H1 (cell line): ENCODE measurements at regions not wholly inside any gene's neighbourhood (a gene's known extent, or its start where the extent isn't known, plus 50 kb on each side); places are given as distances from the start of the nearest gene placed in this dataset.

Experiments used
- CREB1 ChIP-seq: IDR thresholded peaks from 2 replicates; pipeline ENCODE4 v1.6.1; 2012; ENCODE audit warnings: inconsistent platforms
- EZH2 ChIP-seq: fragments of 200-600 bp; sonication (generic); IDR thresholded peaks from 2 replicates; pipeline ENCODE4 v1.7.1; 2012; ENCODE audit warnings: low read depth, mild to moderate bottlenecking, moderate library complexity, low read length, inconsistent platforms; ENCODE audit not compliant: severe bottlenecking
- SRF ChIP-seq: IDR thresholded peaks from 2 replicates; pipeline ENCODE4 v1.6.1; 2011; ENCODE audit warnings: mild to moderate bottlenecking, low read depth, low read length, moderate library complexity
- TEAD4 ChIP-seq: IDR thresholded peaks from 2 replicates; pipeline ENCODE4 v1.6.1; 2012; ENCODE audit warnings: low read depth, low read length, inconsistent platforms, mixed read lengths
- TF ChIP-seq, protein P1 (sequence below): fragments of 300-600 bp; sonication (generic); IDR thresholded peaks from 2 replicates; pipeline ENCODE4 v1.7.1; 2012; ENCODE audit warnings: low read length, moderate library complexity, mild to moderate bottlenecking, inconsistent platforms; ENCODE audit not compliant: insufficient replicate concordance
- TF ChIP-seq, protein P2 (sequence below): IDR thresholded peaks from 2 replicates; pipeline ENCODE4 v1.6.1; 2012; ENCODE audit warnings: low read length, inconsistent platforms

DNA sequence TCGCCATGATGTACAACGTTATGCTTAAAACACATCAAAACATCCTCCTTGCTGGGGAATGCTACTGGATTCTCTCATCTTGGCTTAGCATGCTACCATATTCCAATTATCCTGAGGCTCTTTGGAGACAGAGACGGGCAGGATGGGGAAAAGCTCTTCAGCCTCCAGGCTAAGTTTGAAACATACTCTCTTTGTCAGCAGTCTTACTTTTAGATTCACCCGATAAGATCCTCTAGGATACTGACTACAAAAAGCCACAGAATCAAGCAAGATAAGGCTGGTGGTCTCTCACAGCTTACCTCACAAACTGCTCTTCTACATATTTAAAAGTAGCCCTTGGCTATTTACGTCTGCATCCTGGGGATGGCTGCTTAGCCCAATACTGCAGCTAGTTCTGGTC lies 72.8 kb upstream of the LRCH1 start (continued):
- TF ChIP-seq, protein P1, sequence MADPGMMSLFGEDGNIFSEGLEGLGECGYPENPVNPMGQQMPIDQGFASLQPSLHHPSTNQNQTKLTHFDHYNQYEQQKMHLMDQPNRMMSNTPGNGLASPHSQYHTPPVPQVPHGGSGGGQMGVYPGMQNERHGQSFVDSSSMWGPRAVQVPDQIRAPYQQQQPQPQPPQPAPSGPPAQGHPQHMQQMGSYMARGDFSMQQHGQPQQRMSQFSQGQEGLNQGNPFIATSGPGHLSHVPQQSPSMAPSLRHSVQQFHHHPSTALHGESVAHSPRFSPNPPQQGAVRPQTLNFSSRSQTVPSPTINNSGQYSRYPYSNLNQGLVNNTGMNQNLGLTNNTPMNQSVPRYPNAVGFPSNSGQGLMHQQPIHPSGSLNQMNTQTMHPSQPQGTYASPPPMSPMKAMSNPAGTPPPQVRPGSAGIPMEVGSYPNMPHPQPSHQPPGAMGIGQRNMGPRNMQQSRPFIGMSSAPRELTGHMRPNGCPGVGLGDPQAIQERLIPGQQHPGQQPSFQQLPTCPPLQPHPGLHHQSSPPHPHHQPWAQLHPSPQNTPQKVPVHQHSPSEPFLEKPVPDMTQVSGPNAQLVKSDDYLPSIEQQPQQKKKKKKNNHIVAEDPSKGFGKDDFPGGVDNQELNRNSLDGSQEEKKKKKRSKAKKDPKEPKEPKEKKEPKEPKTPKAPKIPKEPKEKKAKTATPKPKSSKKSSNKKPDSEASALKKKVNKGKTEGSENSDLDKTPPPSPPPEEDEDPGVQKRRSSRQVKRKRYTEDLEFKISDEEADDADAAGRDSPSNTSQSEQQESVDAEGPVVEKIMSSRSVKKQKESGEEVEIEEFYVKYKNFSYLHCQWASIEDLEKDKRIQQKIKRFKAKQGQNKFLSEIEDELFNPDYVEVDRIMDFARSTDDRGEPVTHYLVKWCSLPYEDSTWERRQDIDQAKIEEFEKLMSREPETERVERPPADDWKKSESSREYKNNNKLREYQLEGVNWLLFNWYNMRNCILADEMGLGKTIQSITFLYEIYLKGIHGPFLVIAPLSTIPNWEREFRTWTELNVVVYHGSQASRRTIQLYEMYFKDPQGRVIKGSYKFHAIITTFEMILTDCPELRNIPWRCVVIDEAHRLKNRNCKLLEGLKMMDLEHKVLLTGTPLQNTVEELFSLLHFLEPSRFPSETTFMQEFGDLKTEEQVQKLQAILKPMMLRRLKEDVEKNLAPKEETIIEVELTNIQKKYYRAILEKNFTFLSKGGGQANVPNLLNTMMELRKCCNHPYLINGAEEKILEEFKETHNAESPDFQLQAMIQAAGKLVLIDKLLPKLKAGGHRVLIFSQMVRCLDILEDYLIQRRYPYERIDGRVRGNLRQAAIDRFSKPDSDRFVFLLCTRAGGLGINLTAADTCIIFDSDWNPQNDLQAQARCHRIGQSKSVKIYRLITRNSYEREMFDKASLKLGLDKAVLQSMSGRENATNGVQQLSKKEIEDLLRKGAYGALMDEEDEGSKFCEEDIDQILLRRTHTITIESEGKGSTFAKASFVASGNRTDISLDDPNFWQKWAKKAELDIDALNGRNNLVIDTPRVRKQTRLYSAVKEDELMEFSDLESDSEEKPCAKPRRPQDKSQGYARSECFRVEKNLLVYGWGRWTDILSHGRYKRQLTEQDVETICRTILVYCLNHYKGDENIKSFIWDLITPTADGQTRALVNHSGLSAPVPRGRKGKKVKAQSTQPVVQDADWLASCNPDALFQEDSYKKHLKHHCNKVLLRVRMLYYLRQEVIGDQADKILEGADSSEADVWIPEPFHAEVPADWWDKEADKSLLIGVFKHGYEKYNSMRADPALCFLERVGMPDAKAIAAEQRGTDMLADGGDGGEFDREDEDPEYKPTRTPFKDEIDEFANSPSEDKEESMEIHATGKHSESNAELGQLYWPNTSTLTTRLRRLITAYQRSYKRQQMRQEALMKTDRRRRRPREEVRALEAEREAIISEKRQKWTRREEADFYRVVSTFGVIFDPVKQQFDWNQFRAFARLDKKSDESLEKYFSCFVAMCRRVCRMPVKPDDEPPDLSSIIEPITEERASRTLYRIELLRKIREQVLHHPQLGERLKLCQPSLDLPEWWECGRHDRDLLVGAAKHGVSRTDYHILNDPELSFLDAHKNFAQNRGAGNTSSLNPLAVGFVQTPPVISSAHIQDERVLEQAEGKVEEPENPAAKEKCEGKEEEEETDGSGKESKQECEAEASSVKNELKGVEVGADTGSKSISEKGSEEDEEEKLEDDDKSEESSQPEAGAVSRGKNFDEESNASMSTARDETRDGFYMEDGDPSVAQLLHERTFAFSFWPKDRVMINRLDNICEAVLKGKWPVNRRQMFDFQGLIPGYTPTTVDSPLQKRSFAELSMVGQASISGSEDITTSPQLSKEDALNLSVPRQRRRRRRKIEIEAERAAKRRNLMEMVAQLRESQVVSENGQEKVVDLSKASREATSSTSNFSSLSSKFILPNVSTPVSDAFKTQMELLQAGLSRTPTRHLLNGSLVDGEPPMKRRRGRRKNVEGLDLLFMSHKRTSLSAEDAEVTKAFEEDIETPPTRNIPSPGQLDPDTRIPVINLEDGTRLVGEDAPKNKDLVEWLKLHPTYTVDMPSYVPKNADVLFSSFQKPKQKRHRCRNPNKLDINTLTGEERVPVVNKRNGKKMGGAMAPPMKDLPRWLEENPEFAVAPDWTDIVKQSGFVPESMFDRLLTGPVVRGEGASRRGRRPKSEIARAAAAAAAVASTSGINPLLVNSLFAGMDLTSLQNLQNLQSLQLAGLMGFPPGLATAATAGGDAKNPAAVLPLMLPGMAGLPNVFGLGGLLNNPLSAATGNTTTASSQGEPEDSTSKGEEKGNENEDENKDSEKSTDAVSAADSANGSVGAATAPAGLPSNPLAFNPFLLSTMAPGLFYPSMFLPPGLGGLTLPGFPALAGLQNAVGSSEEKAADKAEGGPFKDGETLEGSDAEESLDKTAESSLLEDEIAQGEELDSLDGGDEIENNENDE, result no peak
- TF ChIP-seq EZH2 (no peak), TEAD4 (no peak), CREB1 (no peak), SRF (no peak)
- TF ChIP-seq, protein P2, sequence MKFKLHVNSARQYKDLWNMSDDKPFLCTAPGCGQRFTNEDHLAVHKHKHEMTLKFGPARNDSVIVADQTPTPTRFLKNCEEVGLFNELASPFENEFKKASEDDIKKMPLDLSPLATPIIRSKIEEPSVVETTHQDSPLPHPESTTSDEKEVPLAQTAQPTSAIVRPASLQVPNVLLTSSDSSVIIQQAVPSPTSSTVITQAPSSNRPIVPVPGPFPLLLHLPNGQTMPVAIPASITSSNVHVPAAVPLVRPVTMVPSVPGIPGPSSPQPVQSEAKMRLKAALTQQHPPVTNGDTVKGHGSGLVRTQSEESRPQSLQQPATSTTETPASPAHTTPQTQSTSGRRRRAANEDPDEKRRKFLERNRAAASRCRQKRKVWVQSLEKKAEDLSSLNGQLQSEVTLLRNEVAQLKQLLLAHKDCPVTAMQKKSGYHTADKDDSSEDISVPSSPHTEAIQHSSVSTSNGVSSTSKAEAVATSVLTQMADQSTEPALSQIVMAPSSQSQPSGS, result no peak
- TF ChIP-seq, all 59 proteins: peak for 0
